Hematopoietic multipotent progenitor cell treated with erythropoietin and hydrocortisone succinate and interleukin-3 and kit ligand, for 4 days (in vitro differentiated cells): ENCODE measurements at regions not wholly inside any gene's neighbourhood (a gene's known extent, or its start where the extent isn't known, plus 50 kb on each side); places are given as distances from the start of the nearest gene placed in this dataset.

Experiments
- DNase-seq: peaks from one replicate; pipeline ENCODE4 v3.0.0-alpha.2; 2015

- DNase-seq: no peak
Observed at GRCh38 chr13:31930490-31930889, 101.1 kb upstream of the FRY start.

GRCh38 chr13:31930901-31931522, 100.6 kb upstream of the FRY start:
- DNase-seq: peak; percentile 36

GRCh38 chr13:31937436-31937835, 94.1 kb upstream of the FRY start:
- no peak for DNase-seq

GRCh38 chr13:31940076-31940475, 91.5 kb upstream of the FRY start:
- no peak for DNase-seq

- DNase-seq: no peak
Observed at GRCh38 chr13:31943591-31943990, 88.0 kb upstream of the FRY start.

- no peak for DNase-seq
Observed at GRCh38 chr13:31944262-31945160, 87.1 kb upstream of the FRY start.

- peak; percentile 54 for DNase-seq
Observed at GRCh38 chr13:31945202-31945961, 86.2 kb upstream of the FRY start.

GRCh38 chr13:31946091-31946770, 85.3 kb upstream of the FRY start:
- DNase-seq: no peak

GRCh38 chr13:31947105-31947504, 84.5 kb upstream of the FRY start:
- DNase-seq: peak; percentile 31

- DNase-seq: no peak
Observed at GRCh38 chr13:31947506-31947905, 84.1 kb upstream of the FRY start.

- peak; percentile 66 for DNase-seq
Observed at GRCh38 chr13:31949486-31949885, 82.1 kb upstream of the FRY start.

- peak; percentile 52 for DNase-seq
Observed at GRCh38 chr13:31950111-31950815, 81.3 kb upstream of the FRY start.

GRCh38 chr13:31951215-31951678, 80.3 kb upstream of the FRY start:
- peak; percentile 88 for DNase-seq

GRCh38 chr13:31952641-31953380, 78.8 kb upstream of the FRY start:
- DNase-seq: no peak

- DNase-seq: no peak
Observed at GRCh38 chr13:31955101-31955500, 76.5 kb upstream of the FRY start.

GRCh38 chr13:31955741-31956140, 75.8 kb upstream of the FRY start:
- no peak for DNase-seq

- no peak for DNase-seq
Observed at GRCh38 chr13:31956980-31957644, 74.5 kb upstream of the FRY start.

GRCh38 chr13:31957772-31958171, 73.8 kb upstream of the FRY start:
- DNase-seq: no peak

- DNase-seq: no peak
Observed at GRCh38 chr13:31962731-31963370, 68.7 kb upstream of the FRY start.

- no peak for DNase-seq
Observed at GRCh38 chr13:31963631-31964030, 67.9 kb upstream of the FRY start.
